Pancreas (tissue), 10 donors: ENCODE measurements at regions not wholly inside any gene's neighbourhood (a gene's known extent, or its start where the extent isn't known, plus 50 kb on each side); places are given as distances from the start of the nearest gene placed in this dataset.

ENCODE experiments used
- ATAC-seq, 4 donors: fragments of 200-7000 bp; cut with Tn5 transposase; one replicate each; pipeline versions ENCODE4 v1.8.0 to v1.9.1; 2020; ENCODE audit warnings: mild to moderate bottlenecking in 4 of 4, moderate library complexity in 4 of 4
- DNase-seq, 6 donors: peaks; one replicate each; pipeline ENCODE4 v3.0.0-alpha.2; 2020
- FAIRE-seq: peaks from 2 replicates; lab custom pipeline; 2012; peaks lifted over from hg19 to GRCh38; lab: Jason Lieb, UNC
- H3K27ac ChIP-seq, 4 donors: fragments of 200-600 bp; sonication (generic); 1 replicate in 3 of 4; 2 replicates in 1 of 4; pipeline versions ENCODE4 v1.5.0 to v1.8.0; 2020
- H3K27me3 ChIP-seq, 4 donors: fragments of 200-600 bp; one replicate each; pipeline ENCODE4 v1.8.0; 2021
- H3K36me3 ChIP-seq, 3 donors: fragments of 200-600 bp; sonication (generic) in 1 of 3; one replicate each; pipeline versions ENCODE4 v1.5.0 to v1.8.0; 2020 to 2021
- H3K4me1 ChIP-seq, 3 donors: fragments of 200-600 bp; one replicate each; pipeline ENCODE4 v1.8.0; 2021
- H3K4me3 ChIP-seq, 4 donors: fragments of 200-600 bp; sonication (generic) in 2 of 4; one replicate each; pipeline versions ENCODE4 v1.5.0 to v1.8.0; 2020 to 2021
- H3K9me3 ChIP-seq, 4 donors: fragments of 200-600 bp; one replicate each; pipeline ENCODE4 v1.8.0; 2021
- WGBS, 2 donors: extraction: QIAGEN DNeasy Blood & Tissue Kit; methylation state at CpG; one replicate each; pipeline ENCODE4 v1.1.7; 2013; 5-methylcytosine and 5-hydroxymethylcytosine counted together
- intact Hi-C, 3 donors: fragments of 100-400 bp; cut with DNase I; formaldehyde crosslinking; loops; one replicate each; pipeline versions ENCODE4 v1.11.1 to v1.14.2; 2022
- TF ChIP-seq, protein P1 (sequence below), 4 donors: fragments of 200-600 bp; sonication (generic) in 3 of 4; IDR thresholded peaks; one replicate each; pipeline versions ENCODE4 v1.5.0 to v1.8.0; 2021; ENCODE audit warnings: antibody characterized with exemption in 4 of 4
- donor health status: healthy with polysubstance abuse.
- donor health status: DM: no; HTN: no; CAD: no; lungs with moderate emphysema.
- donor health status: DM: no; HTN: no; CAD: no.
- donor health status: control.
- donor health status: control.
- donor health status: Bipolar disorder and iron deficiency.
- donor health status: DM: yes; HTN: yes; CAD: no.
- donor health status: DM: no; HTN: no; CAD: no.
- donor health status: DM: no; HTN: no; CAD: no.
- donor health status: DM: yes; HTN: yes; CAD: no.

DNA sequence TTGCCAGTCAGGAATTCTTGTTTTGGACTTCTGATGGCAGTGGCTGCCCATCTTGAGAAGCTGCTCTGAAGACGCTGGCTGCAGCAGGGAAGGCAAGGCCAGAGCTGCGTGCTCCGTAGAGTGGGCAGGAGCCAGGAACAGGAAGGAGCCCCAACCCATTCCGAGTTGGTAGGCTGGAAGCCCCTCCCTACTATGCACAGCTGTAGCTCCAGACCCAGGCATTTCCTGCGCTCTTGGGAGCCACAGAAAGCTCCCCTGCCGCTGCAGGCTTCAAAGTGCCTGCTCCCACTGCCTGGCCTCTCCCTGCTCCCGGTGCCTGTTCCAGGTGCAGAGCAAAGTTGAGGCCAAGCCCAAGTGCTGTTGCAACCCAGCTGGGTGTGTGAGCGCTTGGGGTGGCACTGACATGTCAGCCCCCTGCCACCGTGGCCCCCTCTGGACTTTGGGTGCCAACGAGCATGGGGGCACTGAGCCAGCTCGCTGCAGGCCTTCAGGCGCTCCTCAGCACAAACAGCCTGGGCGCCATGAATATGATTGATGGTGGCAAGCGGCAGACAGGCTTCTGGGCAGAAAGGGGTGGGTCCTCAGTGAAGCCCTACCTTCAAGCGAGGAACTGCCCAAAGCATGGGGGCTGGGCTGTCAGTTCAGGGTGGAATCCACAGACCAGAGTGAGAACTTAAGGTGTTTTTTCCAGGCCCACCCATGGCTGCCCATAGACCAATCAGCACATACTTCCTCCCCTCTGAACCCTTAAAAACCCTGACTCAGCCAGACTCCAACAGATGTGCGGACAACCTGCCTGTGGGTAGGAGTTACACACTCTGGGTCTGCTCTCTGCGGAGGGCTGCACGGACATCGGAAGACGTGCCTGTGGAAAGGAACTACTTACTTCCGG, 677.2 kb upstream of the INTU start:
- DNase-seq = peak in 1 of 6 donors; percentile 65
- TF ChIP-seq, protein P1, sequence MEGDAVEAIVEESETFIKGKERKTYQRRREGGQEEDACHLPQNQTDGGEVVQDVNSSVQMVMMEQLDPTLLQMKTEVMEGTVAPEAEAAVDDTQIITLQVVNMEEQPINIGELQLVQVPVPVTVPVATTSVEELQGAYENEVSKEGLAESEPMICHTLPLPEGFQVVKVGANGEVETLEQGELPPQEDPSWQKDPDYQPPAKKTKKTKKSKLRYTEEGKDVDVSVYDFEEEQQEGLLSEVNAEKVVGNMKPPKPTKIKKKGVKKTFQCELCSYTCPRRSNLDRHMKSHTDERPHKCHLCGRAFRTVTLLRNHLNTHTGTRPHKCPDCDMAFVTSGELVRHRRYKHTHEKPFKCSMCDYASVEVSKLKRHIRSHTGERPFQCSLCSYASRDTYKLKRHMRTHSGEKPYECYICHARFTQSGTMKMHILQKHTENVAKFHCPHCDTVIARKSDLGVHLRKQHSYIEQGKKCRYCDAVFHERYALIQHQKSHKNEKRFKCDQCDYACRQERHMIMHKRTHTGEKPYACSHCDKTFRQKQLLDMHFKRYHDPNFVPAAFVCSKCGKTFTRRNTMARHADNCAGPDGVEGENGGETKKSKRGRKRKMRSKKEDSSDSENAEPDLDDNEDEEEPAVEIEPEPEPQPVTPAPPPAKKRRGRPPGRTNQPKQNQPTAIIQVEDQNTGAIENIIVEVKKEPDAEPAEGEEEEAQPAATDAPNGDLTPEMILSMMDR (IDR thresholded peaks at IDR 0.05) = no peak

DNA sequence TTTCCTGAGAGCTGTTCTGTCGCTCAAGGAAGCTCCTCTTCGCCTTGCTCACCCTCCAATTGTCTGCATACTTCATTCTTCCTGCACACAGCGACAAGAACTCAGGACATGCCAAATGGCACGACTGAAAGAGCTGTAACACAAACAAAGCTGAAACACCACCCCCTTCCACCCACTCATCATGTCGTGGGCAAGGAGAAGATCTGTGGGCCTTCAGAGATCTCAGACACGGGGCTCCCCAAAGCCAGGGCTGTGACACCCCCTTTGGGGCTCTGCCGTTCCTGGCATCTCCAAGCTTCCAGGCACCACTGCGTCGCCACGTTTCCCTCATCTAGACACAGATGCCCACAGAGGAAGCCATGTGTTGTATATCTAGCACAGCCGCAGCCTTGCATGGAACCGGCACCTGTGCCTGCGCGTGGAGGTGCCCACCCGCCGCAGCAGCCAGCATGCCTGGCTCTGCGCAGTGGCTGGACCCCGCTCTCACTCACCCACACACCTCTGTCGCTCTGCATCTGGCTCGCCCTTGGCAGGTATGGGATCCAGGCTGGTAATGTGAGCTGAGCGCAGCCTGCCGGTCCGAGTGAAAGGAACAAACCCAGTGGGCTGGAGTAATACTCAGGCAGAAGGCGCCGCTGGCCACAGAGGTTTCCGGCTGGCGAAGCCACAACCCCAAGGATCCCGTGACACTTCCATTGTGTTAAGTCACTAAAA, 676.4 kb upstream of the INTU start:
- 79 to 89% methylated on average over 28 of the region's 28 CpGs for WGBS, 2 donors
- no peaks in the 10 kb centered on the region for H3K27me3 ChIP-seq
- intact Hi-C loops = no loop called here
- no peak overlapping the region for H3K4me3 ChIP-seq
- no peak for ATAC-seq
- H3K9me3 ChIP-seq = no peaks in the 10 kb centered on the region
- H3K36me3 ChIP-seq = no peaks in the 10 kb centered on the region
- TF ChIP-seq, protein P1 (IDR thresholded peaks at IDR 0.05) = no peak
- H3K4me1 ChIP-seq = no peaks in the 10 kb centered on the region
- no peak for FAIRE-seq
- peak in 1 of 6 donors; percentile 44 for DNase-seq
- no peak overlapping the region for H3K27ac ChIP-seq

More for the DNA sequence above, 677.2 kb upstream of the INTU start:
- WGBS, 2 donors = 71 to 81% methylated on average over 21 of the region's 21 CpGs
- H3K4me1 ChIP-seq = no peaks in the 10 kb centered on the region
- ATAC-seq (no peak), FAIRE-seq (no peak)
- intact Hi-C loops = no loop called here
- no peaks in the 10 kb centered on the region for H3K27me3 ChIP-seq
- H3K9me3 ChIP-seq = no peaks in the 10 kb centered on the region
- H3K36me3 ChIP-seq = no peaks in the 10 kb centered on the region
- H3K4me3 ChIP-seq = no peak overlapping the region
- H3K27ac ChIP-seq = no peak overlapping the region

DNA sequence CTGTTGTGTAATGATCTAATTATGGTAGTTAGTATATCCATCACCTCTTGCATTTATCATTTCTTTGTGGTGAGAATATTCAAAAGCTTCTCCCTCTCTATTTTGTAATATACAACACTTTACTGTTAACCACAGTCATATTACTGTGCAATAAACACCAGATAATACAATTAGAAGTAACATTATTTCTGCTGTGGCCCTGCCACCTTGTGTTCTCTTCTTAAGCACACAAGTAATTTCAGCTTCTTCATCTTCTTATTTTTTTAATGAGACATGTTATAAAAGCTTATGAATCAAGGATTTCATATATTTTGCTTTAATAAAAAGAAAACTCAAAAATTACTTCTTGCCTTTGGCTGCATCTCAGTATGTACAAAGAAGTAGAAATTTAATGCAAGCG, 675.2 kb upstream of the INTU start:
- ATAC-seq (no peak), FAIRE-seq (no peak), DNase-seq (no peak)
- H3K4me3 ChIP-seq = no peak overlapping the region
- whole genome bisulfite sequencing, 2 donors = 86 to 92% methylated on average over 1 of the region's 1 CpG
- intact Hi-C loops = no loop called here
- H3K9me3 ChIP-seq = no peaks in the 10 kb centered on the region
- no peaks in the 10 kb centered on the region for H3K27me3 ChIP-seq
- H3K27ac ChIP-seq = no peak overlapping the region
- H3K4me1 ChIP-seq = no peaks in the 10 kb centered on the region
- H3K36me3 ChIP-seq = no peaks in the 10 kb centered on the region
- TF ChIP-seq, protein P1 (IDR thresholded peaks at IDR 0.05) = no peak

DNA sequence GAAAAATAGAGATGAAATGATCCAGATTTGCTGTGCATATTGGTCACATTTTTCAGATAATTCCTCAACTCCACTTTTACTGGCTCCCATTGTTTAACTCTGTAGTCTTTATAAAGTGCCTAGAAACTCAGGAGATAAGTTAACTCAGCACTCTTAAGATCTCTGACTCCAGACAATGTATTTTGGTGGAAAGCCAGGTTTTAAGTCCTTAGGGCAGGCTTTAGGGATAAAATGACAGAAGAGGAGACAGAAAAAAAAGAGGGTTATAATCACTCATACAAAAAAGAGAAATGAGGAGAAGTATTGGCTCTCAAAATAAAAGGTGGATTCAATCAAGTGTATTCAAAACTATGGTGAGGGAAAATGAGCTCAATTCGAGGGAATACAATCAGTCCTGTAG, 674.8 kb upstream of the INTU start:
- intact Hi-C loops = no loop called here
- ATAC-seq = no peak

More for the DNA sequence above, 674.8 kb upstream of the INTU start:
- Histone ChIP-seq H3K27me3 (no peaks in the 10 kb centered on the region), H3K36me3 (no peaks in the 10 kb centered on the region), H3K9me3 (no peaks in the 10 kb centered on the region), H3K27ac (no peak overlapping the region), H3K4me3 (no peak overlapping the region), H3K4me1 (no peaks in the 10 kb centered on the region)
- 39 to 48% methylated on average over 1 of the region's 1 CpG for WGBS, 2 donors
- no peak for FAIRE-seq
- no peak for DNase-seq
- TF ChIP-seq, protein P1 (IDR thresholded peaks at IDR 0.05) = no peak
